ENCODE measurements at regions not wholly inside any gene's neighbourhood (a gene's known extent, or its start where the extent isn't known, plus 50 kb on each side); places are given as distances from the start of the nearest gene placed in this dataset.

- TF ChIP-seq POLR2A (IDR thresholded peaks at IDR 0.05; ENCODE audit: low read depth, low read length): no peak
- TF ChIP-seq POLR2AphosphoS5 (IDR thresholded peaks at IDR 0.05; ENCODE audit: low read depth, low read length): no peak
- TF ChIP-seq TAF1 (IDR thresholded peaks at IDR 0.05; ENCODE audit: borderline replicate concordance, low read depth, low read length): no peak
- FAIRE-seq: no peak
- DNase-seq (ENCODE audit: insufficient read length): no peak
These were observed 204.6 kb upstream of the FLRT2 start for GRCh38 chr14:85325134-85326017.

- FAIRE-seq: no peak
- no peak for DNase-seq (ENCODE audit: insufficient read length)
- TF ChIP-seq TAF1 (IDR thresholded peaks at IDR 0.05; ENCODE audit: borderline replicate concordance, low read depth, low read length) (no peak), POLR2AphosphoS5 (IDR thresholded peaks at IDR 0.05; ENCODE audit: low read depth, low read length) (no peak), POLR2A (IDR thresholded peaks at IDR 0.05; ENCODE audit: low read depth, low read length) (no peak)
These were observed 197.5 kb upstream of the FLRT2 start for GRCh38 chr14:85332401-85332800.

DNA sequence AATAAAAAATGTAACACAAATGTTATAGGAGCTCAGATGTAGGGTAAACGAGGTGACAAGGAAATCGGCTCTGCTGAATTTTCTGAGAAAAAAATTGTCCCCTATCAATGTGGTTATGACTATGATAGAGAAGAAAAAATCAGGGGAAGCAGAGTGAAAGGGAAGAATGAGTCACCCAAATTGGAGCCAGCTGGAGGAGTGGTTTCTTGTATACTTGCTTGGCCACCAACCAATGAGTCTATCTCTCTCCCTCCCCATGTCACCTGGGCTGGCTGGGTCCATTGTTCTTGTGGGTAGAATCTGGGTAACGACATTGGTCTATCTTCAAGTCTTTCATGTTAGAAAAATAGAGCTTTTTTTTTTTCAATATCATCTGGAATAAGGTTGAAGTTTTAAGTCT lies 196.6 kb upstream of the FLRT2 start:
- TF ChIP-seq TAF1 (IDR thresholded peaks at IDR 0.05; ENCODE audit: borderline replicate concordance, low read depth, low read length) (no peak), POLR2AphosphoS5 (IDR thresholded peaks at IDR 0.05; ENCODE audit: low read depth, low read length) (no peak), POLR2A (IDR thresholded peaks at IDR 0.05; ENCODE audit: low read depth, low read length) (no peak)
- DNase-seq (ENCODE audit: insufficient read length) (no peak), FAIRE-seq (no peak)

DNA sequence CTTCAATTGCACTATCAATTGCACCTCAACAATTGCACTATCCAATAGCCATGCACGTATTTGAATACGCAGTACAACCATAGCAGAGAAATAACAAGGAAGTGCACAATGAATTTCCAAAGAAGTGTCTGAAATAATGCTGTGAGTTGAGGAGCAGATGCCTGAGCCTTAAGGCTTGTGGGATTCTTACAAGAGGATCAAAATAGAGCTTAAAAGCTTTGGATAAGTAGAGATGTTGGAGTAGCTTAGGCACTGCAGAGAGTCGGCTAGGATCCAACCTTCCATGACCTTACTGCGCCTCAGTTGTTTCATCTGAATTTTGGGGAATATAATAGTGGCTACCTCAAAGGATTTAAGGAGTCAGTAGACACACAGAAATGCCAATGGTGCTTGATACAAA lies 196.1 kb upstream of the FLRT2 start:
- TF ChIP-seq POLR2AphosphoS5 (IDR thresholded peaks at IDR 0.05; ENCODE audit: low read depth, low read length) (no peak), POLR2A (IDR thresholded peaks at IDR 0.05; ENCODE audit: low read depth, low read length) (no peak)
- DNase-seq (ENCODE audit: insufficient read length) (no peak), FAIRE-seq (no peak)

DNA sequence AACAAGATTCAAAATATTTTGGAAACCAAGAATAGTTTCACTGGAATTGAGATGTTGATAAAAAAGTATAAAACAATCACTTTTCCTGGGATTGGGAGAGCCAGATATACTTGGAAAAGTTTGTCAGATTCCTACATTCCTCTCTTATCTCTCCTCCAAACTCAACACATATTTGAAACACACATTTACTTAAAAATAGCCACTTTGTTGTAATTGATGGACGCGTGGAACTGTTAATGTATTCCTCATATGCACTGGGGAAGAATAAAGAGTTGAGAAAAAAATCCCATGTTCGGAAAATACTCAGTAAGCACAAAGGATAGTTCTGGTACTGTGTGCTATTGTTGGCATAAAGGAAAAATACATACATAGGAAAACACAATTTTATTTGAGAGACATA lies 195.6 kb upstream of the FLRT2 start:
- DNase-seq (ENCODE audit: insufficient read length) (no peak), FAIRE-seq (no peak)
- TF ChIP-seq TAF1 (IDR thresholded peaks at IDR 0.05; ENCODE audit: borderline replicate concordance, low read depth, low read length) (no peak), POLR2A (IDR thresholded peaks at IDR 0.05; ENCODE audit: low read depth, low read length) (no peak), POLR2AphosphoS5 (IDR thresholded peaks at IDR 0.05; ENCODE audit: low read depth, low read length) (no peak)

DNA sequence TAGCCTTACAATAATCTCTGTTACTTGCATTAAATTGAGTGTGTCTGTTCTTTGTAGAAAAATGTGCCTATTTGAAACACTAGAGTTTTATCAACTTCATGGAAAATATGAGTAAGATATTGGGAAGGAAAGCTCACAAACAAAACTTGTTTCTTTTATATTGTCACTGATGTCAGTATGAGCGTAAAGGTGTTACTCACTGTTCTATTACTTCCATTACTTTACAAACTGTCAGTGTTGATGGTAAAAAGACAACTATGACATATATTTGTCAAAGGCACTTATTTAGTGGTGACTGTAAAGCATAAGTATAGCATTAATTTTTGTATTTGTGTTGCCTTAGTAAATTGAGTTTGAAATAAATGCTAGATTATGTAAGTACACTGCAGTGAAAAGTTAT lies 193.7 kb upstream of the FLRT2 start:
- DNase-seq (ENCODE audit: insufficient read length) (no peak), FAIRE-seq (no peak)
- no peak for TF ChIP-seq POLR2A (IDR thresholded peaks at IDR 0.05; ENCODE audit: low read depth, low read length)
- no peak for TF ChIP-seq TAF1 (IDR thresholded peaks at IDR 0.05; ENCODE audit: borderline replicate concordance, low read depth, low read length)
- TF ChIP-seq POLR2AphosphoS5 (IDR thresholded peaks at IDR 0.05; ENCODE audit: low read depth, low read length): no peak

DNA sequence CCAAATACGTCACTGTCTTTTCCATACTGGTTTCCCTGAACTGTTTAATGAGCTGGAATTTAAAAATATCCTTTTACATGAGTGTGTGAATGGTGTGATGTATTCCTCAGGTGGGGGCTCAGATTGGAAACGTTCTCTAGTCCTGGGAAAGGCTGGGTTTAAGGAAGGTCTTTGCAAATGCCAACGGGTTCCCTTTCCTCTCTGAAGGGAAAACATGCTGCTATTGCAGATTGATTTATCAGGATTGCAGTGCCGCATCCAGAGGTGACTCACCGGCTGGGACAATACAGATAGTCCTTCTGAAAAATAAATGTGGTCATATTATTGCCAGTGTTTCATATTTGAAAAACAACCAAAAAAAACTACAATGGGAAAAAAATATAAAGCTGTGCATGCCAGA lies 193.1 kb upstream of the FLRT2 start:
- FAIRE-seq (no peak), DNase-seq (ENCODE audit: insufficient read length) (no peak)
- no peak for TF ChIP-seq POLR2A (IDR thresholded peaks at IDR 0.05; ENCODE audit: low read depth, low read length)
- no peak for TF ChIP-seq TAF1 (IDR thresholded peaks at IDR 0.05; ENCODE audit: borderline replicate concordance, low read depth, low read length)

DNA sequence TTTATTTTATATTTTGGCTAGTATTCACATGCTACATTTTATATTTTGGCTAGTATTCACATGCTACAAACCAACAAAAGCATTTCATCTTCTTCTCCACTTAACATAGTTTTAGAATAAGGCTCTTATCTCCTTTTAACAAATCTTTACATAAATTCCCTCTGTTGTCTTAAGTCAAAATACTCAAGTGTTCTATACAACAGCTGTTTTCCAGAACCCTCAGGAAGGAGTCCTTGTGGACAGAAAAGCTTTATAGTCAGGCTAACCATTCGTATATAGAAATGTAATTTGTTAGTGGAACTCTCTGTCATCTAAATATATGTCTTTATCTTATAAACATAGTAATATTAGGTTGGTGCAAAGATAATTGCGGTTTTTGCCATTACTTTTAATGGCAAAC lies 191.0 kb upstream of the FLRT2 start:
- no peak for TF ChIP-seq POLR2A (IDR thresholded peaks at IDR 0.05; ENCODE audit: low read depth, low read length)
- DNase-seq (ENCODE audit: insufficient read length) (no peak), FAIRE-seq (no peak)

DNA sequence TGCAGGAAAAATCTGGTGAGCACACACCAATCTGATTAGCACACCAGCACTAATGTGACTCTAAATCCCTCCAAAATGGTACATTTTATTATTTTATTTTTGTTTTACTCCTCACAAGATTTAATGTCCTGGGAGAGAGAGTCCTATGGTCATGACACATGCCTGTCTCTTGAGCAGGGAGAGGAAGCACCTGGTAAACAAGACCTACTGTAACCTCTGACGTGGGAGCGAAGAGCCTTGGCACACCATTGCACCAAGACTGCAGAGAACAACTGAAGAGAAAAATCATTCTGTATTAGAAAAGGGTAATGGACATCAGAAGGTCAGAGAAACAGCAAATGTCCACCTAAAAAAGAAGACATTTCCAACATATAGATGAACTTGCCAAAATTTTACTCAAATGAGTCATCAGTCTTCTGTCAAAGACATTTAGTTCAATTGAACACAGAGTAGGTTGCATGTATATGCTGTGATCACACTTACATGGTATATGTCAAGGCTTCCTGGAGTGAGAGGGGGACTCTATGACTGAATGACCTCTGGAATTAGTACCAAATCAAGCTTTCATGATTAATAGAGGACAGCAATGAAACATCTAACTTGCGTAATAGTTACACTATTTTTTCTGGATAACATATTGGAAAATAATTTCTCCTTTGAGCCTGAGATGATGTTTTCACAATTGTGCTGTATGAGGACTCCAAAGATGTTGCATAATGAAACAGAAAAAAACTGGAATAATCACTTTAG lies 186.9 kb upstream of the FLRT2 start:
- no peak for TF ChIP-seq TAF1 (IDR thresholded peaks at IDR 0.05; ENCODE audit: borderline replicate concordance, low read depth, low read length)
- TF ChIP-seq POLR2A (IDR thresholded peaks at IDR 0.05; ENCODE audit: low read depth, low read length): no peak
- TF ChIP-seq POLR2AphosphoS5 (IDR thresholded peaks at IDR 0.05; ENCODE audit: low read depth, low read length): no peak
- no peak for FAIRE-seq
- no peak for DNase-seq (ENCODE audit: insufficient read length)

DNA sequence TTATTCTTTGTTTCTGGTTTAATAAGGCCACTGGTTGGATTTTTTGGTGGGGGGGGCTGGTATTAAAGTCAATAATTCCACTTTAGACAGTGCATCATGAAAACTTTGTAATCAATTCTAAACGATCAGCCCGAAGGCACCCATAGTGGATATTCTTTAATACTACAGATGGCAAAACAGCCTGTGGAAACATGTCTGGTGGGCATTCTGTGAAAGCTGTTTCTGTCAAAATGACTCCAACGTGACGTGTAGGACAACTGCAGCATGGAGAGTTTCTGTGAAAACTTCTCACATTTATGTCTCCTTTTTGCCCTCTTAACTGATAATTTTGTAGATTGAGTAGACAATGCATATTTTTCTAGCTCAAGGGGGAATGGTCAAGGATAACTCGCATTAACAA lies 185.8 kb upstream of the FLRT2 start:
- TF ChIP-seq TAF1 (IDR thresholded peaks at IDR 0.05; ENCODE audit: borderline replicate concordance, low read depth, low read length): no peak
- TF ChIP-seq POLR2AphosphoS5 (IDR thresholded peaks at IDR 0.05; ENCODE audit: low read depth, low read length): no peak
- TF ChIP-seq POLR2A (IDR thresholded peaks at IDR 0.05; ENCODE audit: low read depth, low read length): no peak
- FAIRE-seq (no peak), DNase-seq (ENCODE audit: insufficient read length) (no peak)

GRCh38 chr14:85344847-85345570 lies 184.9 kb upstream of the FLRT2 start:
- TF ChIP-seq POLR2AphosphoS5 (IDR thresholded peaks at IDR 0.05; ENCODE audit: low read depth, low read length): no peak
- no peak for TF ChIP-seq POLR2A (IDR thresholded peaks at IDR 0.05; ENCODE audit: low read depth, low read length)
- no peak for TF ChIP-seq TAF1 (IDR thresholded peaks at IDR 0.05; ENCODE audit: borderline replicate concordance, low read depth, low read length)
- FAIRE-seq (no peak), DNase-seq (ENCODE audit: insufficient read length) (no peak)
